PC-3 (cell line): ENCODE measurements at regions not wholly inside any gene's neighbourhood (a gene's known extent, or its start where the extent isn't known, plus 50 kb on each side); places are given as distances from the start of the nearest gene placed in this dataset.

Experiments used
- ATAC-seq: fragments of 200-7000 bp; cut with Tn5 transposase; 2 replicates; pipeline ENCODE4 v1.9.1; 2020; ENCODE audit warnings: mild to moderate bottlenecking, moderate library complexity
- BruUV-seq: library from RNA; stranded (reverse); fragments of 400-500 nt; replicated peaks from 2 replicates; lab custom pipeline; 2021; lab: Mats Ljungman, UMichigan
- CTCF ChIA-PET: fragments of 300-600 bp; sonication (Branson Sonifier 250); formaldehyde crosslinking; loops from one replicate; lab custom pipeline; 2022; ENCODE audit warnings: antibody characterized with exemption; lab: Charles Lee
- POLR2A ChIA-PET: fragments of 300-600 bp; sonication (Branson Sonifier 250); formaldehyde crosslinking; loops from one replicate; lab custom pipeline; 2022; ENCODE audit warnings: antibody characterized with exemption; ENCODE audit not compliant: unreplicated experiment; lab: Charles Lee
- DNase-seq: peaks from one replicate; pipeline ENCODE4 v3.0.0-alpha.2; 2015
- H2AFZ ChIP-seq: fragments of 300-600 bp; sonication (generic); 2 replicates; pipeline ENCODE4 v1.6.0; 2016; ENCODE audit warnings: antibody characterized with exemption, low read length
- H3F3A ChIP-seq: fragments of 300-600 bp; sonication (generic); one replicate; pipeline ENCODE4 v1.6.0; 2017; ENCODE audit warnings: antibody characterized with exemption, low read length, control low read depth, mild to moderate bottlenecking; ENCODE audit not compliant: unreplicated experiment
- H3K27ac ChIP-seq: fragments of 300-600 bp; sonication (generic); 2 replicates; pipeline ENCODE4 v1.5.1; 2016; ENCODE audit warnings: mild to moderate bottlenecking, low read length
- H3K27me3 ChIP-seq: fragments of 300-600 bp; sonication (generic); 2 replicates; pipeline ENCODE4 v1.6.1; 2016; ENCODE audit warnings: low read length, mixed read lengths
- H3K36me3 ChIP-seq: fragments of 300-600 bp; sonication (generic); 2 replicates; pipeline ENCODE4 v1.6.1; 2016; ENCODE audit warnings: low read depth, mixed run types, low read length, mixed read lengths
- H3K4me1 ChIP-seq: fragments of 300-600 bp; sonication (generic); 2 replicates; pipeline ENCODE4 v1.5.1; 2016; ENCODE audit warnings: low read length; ENCODE audit not compliant: insufficient read depth
- H3K4me2 ChIP-seq: fragments of 300-600 bp; sonication (generic); 2 replicates; pipeline ENCODE4 v1.6.0; 2016; ENCODE audit warnings: low read length
- H3K4me3 ChIP-seq: fragments of 300-600 bp; sonication (generic); 2 replicates; pipeline ENCODE4 v1.5.1; 2016; ENCODE audit warnings: mild to moderate bottlenecking, low read length, mixed read lengths
- H3K79me2 ChIP-seq: fragments of 300-600 bp; sonication (generic); 2 replicates; pipeline ENCODE4 v1.6.1; 2017; ENCODE audit warnings: low read length, mixed read lengths
- H3K9ac ChIP-seq: fragments of 300-600 bp; sonication (generic); 2 replicates; pipeline ENCODE4 v1.6.0; 2016; ENCODE audit warnings: mild to moderate bottlenecking, low read length
- H3K9me2 ChIP-seq: fragments of 300-600 bp; sonication (generic); replicated peaks from 2 replicates; pipeline ENCODE4 v1.6.1; 2016; ENCODE audit warnings: mixed run types, low read length, mixed read lengths
- H3K9me3 ChIP-seq: fragments of 300-600 bp; sonication (generic); 2 replicates; pipeline ENCODE4 v1.6.1; 2016; ENCODE audit warnings: low read length, mixed read lengths
- H4K20me1 ChIP-seq: fragments of 300-600 bp; sonication (generic); 2 replicates; pipeline ENCODE4 v1.6.1; 2016; ENCODE audit warnings: low read length, mixed read lengths
- CTCF ChIP-seq: fragments of 300-600 bp; sonication (generic); conservative IDR thresholded peaks from 2 replicates; pipeline ENCODE4 v1.5.1; 2017; ENCODE audit warnings: antibody characterized with exemption, low read depth, mild to moderate bottlenecking, low read length
- EZH2 ChIP-seq: fragments of 300-600 bp; sonication (generic); IDR thresholded peaks from one replicate; pipeline ENCODE4 v1.6.1; 2017; ENCODE audit warnings: antibody characterized with exemption, mild to moderate bottlenecking, low read length; ENCODE audit not compliant: unreplicated experiment
- EZH2phosphoT487 ChIP-seq: fragments of 300-600 bp; sonication (generic); IDR thresholded peaks from 2 replicates; pipeline ENCODE4 v1.6.1; 2018; ENCODE audit warnings: mild to moderate bottlenecking, antibody characterized with exemption, low read length, borderline replicate concordance
- intact Hi-C: fragments of 100-400 bp; cut with micrococcal nuclease; formaldehyde crosslinking; loops from 2 replicates; pipeline ENCODE4 v1.9.0; 2023

DNA sequence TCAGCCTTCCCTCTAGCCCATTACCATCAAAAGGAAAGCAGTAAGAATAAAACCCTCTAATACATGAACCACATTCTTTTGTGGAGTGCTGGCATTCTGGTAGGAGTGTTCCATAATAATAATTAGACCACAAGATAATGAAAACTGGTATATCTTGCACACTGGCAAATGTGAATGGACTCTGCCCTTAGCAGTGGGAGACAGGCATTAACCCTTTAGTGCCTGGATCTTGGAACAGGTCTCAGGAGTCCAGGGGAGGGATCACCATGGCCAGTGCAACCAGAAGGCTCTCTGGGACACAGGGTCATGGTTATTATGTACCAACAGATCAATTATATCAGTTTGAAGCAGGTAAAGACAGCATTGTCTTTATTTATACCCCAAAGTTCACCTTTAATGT lies 387.5 kb upstream of the TMPO start:
- BruUV-seq = no TSS peak
- POLR2A ChIA-PET = no interaction called here

GRCh38 chr12:98136544-98136943 lies 378.8 kb upstream of the TMPO start:
- ChIA-PET POLR2A (no interaction called here), CTCF (no interaction called here)
- Histone ChIP-seq H3F3A (no peaks in the 10 kb centered on the region), H3K9ac (no peak overlapping the region), H4K20me1 (no peaks in the 10 kb centered on the region), H3K36me3 (no peaks in the 10 kb centered on the region), H3K4me1 (no peaks in the 10 kb centered on the region), H3K79me2 (no peaks in the 10 kb centered on the region), H3K9me3 (no peaks in the 10 kb centered on the region), H3K4me2 (no peak overlapping the region), H3K4me3 (no peak overlapping the region), H3K27me3 (peaks cover 4% of the 10 kb centered on the region; the same call in 1 of the 2 replicates), H3K27ac (no peak overlapping the region), H3K9me2 (no peaks in the 10 kb centered on the region), H2AFZ (no peak overlapping the region)
- TF ChIP-seq CTCF = no peak
- no peak for TF ChIP-seq EZH2phosphoT487
- TF ChIP-seq EZH2 = no peak
- intact Hi-C loops = no loop called here
- DNase-seq (no peak), ATAC-seq (no peak)
- no TSS peak for BruUV-seq

More for the DNA sequence above, 387.5 kb upstream of the TMPO start:
- intact Hi-C loops = no loop called here
- Histone ChIP-seq H3K79me2 (no peaks in the 10 kb centered on the region), H3K27ac (no peak overlapping the region), H3K9ac (no peak overlapping the region), H3K9me2 (no peaks in the 10 kb centered on the region), H3F3A (no peaks in the 10 kb centered on the region), H2AFZ (no peak overlapping the region), H3K36me3 (no peaks in the 10 kb centered on the region), H4K20me1 (no peaks in the 10 kb centered on the region), H3K4me2 (no peak overlapping the region), H3K9me3 (no peaks in the 10 kb centered on the region), H3K4me3 (no peak overlapping the region), H3K4me1 (no peaks in the 10 kb centered on the region), H3K27me3 (peaks cover 25% of the 10 kb centered on the region)
- ATAC-seq = no peak
- TF ChIP-seq EZH2phosphoT487 = no peak
- TF ChIP-seq CTCF = no peak
- TF ChIP-seq EZH2 = no peak
- DNase-seq = no peak
- CTCF ChIA-PET = no interaction called here

- no peak overlapping the region for H3K9ac ChIP-seq
- BruUV-seq = no TSS peak
- intact Hi-C loops = no loop called here
- no peaks in the 10 kb centered on the region for H3K9me2 ChIP-seq
- CTCF ChIA-PET = no interaction called here
- no peaks in the 10 kb centered on the region for H3K36me3 ChIP-seq
- POLR2A ChIA-PET = no interaction called here
- TF ChIP-seq EZH2phosphoT487 (no peak), EZH2 (no peak), CTCF (no peak)
- H3K27ac ChIP-seq = no peak overlapping the region
- H3K4me2 ChIP-seq = no peak overlapping the region
- H3K79me2 ChIP-seq = no peaks in the 10 kb centered on the region
- H3K27me3 ChIP-seq = peaks cover 4% of the 10 kb centered on the region; the same call in 1 of the 2 replicates
- no peak for DNase-seq
- H3K9me3 ChIP-seq = no peaks in the 10 kb centered on the region
- no peak for ATAC-seq
- H2AFZ ChIP-seq = no peak overlapping the region
- no peaks in the 10 kb centered on the region for H4K20me1 ChIP-seq
- no peaks in the 10 kb centered on the region for H3F3A ChIP-seq
- H3K4me3 ChIP-seq = no peak overlapping the region
- H3K4me1 ChIP-seq = no peaks in the 10 kb centered on the region
These were observed 378.1 kb upstream of the TMPO start for GRCh38 chr12:98137278-98137677.
